H9 (cell line): ENCODE measurements at regions not wholly inside any gene's neighbourhood (a gene's known extent, or its start where the extent isn't known, plus 50 kb on each side); places are given as distances from the start of the nearest gene placed in this dataset.

ENCODE experiments used
- DNase-seq: peaks from one replicate; pipeline ENCODE4 v3.0.0-alpha.2; 2017
- H2AFZ ChIP-seq: one replicate; pipeline ENCODE4 v1.6.1; 2013; ENCODE audit warnings: mild to moderate bottlenecking, low read length, control low read depth, moderate library complexity
- H2AK5ac ChIP-seq: 2 replicates; pipeline ENCODE4 v1.6.1; 2013; ENCODE audit warnings: low read length, control low read depth, mixed read lengths; ENCODE audit not compliant: insufficient read length
- H2BK120ac ChIP-seq: one replicate; pipeline ENCODE4 v1.6.1; 2013; ENCODE audit warnings: low read depth, mild to moderate bottlenecking, low read length, control low read depth, inconsistent platforms; ENCODE audit not compliant: poor library complexity, severe bottlenecking
- H2BK12ac ChIP-seq: 2 replicates; pipeline ENCODE4 v1.6.1; 2013; ENCODE audit warnings: low read length, control low read depth, mixed read lengths, low read depth; ENCODE audit not compliant: insufficient read length
- H2BK15ac ChIP-seq: 2 replicates; pipeline ENCODE4 v1.6.1; 2013; ENCODE audit warnings: low read depth, low read length, control low read depth
- H2BK20ac ChIP-seq: one replicate; pipeline ENCODE4 v1.6.1; 2013; ENCODE audit warnings: low read depth, mild to moderate bottlenecking, low read length, control low read depth, inconsistent platforms; ENCODE audit not compliant: poor library complexity, severe bottlenecking
- H2BK5ac ChIP-seq: 2 replicates; pipeline ENCODE4 v1.6.1; 2013; ENCODE audit warnings: low read length, control low read depth, mixed read lengths; ENCODE audit not compliant: insufficient read length
- H3K14ac ChIP-seq: 2 replicates; pipeline ENCODE4 v1.6.1; 2013; ENCODE audit warnings: low read length, control low read depth; ENCODE audit not compliant: insufficient read depth
- H3K18ac ChIP-seq: 2 replicates; pipeline ENCODE4 v1.6.1; 2013; ENCODE audit warnings: low read depth, mild to moderate bottlenecking, mixed read lengths, low read length, control low read depth; ENCODE audit not compliant: insufficient read length
- H3K23ac ChIP-seq: 2 replicates; pipeline ENCODE4 v1.6.1; 2013; ENCODE audit warnings: low read length, control low read depth, mixed read lengths, low read depth; ENCODE audit not compliant: insufficient read length
- H3K23me2 ChIP-seq: 2 replicates; pipeline ENCODE4 v1.6.1; 2013; ENCODE audit warnings: low read depth, mild to moderate bottlenecking, mixed read lengths, low read length, control low read depth; ENCODE audit not compliant: insufficient read length, poor library complexity, severe bottlenecking
- H3K27ac ChIP-seq: 2 replicates; pipeline ENCODE4 v1.5.1; 2013; ENCODE audit warnings: low read length, control low read depth, mixed read lengths, low read depth; ENCODE audit not compliant: insufficient read length
- H3K27me3 ChIP-seq: 2 replicates; pipeline ENCODE4 v1.6.1; 2013; ENCODE audit warnings: low read length, control low read depth, inconsistent platforms; ENCODE audit not compliant: insufficient read depth
- H3K4ac ChIP-seq: 2 replicates; pipeline ENCODE4 v1.6.1; 2013; ENCODE audit warnings: low read depth, mild to moderate bottlenecking, control low read depth, inconsistent platforms, low read length, moderate library complexity
- H3K4me1 ChIP-seq: 2 replicates; pipeline ENCODE4 v1.6.1; 2013; ENCODE audit warnings: low read length, control low read depth, inconsistent platforms; ENCODE audit not compliant: insufficient read depth
- H3K4me2 ChIP-seq: 2 replicates; pipeline ENCODE4 v1.6.1; 2013; ENCODE audit warnings: low read length, control low read depth, mixed read lengths; ENCODE audit not compliant: insufficient read length, insufficient read depth
- H3K56ac ChIP-seq: 2 replicates; pipeline ENCODE4 v1.6.1; 2013; ENCODE audit warnings: low read depth, mild to moderate bottlenecking, mixed read lengths, low read length, control low read depth; ENCODE audit not compliant: insufficient read length
- H3K79me1 ChIP-seq: 2 replicates; pipeline ENCODE4 v1.6.1; 2013; ENCODE audit warnings: low read depth, mild to moderate bottlenecking, moderate library complexity, low read length, control low read depth, inconsistent platforms; ENCODE audit not compliant: insufficient read depth, poor library complexity, severe bottlenecking
- H3K79me2 ChIP-seq: 2 replicates; pipeline ENCODE4 v1.6.1; 2013; ENCODE audit warnings: low read length, control low read depth, inconsistent platforms; ENCODE audit not compliant: insufficient read depth
- H3K9ac ChIP-seq: 2 replicates; pipeline ENCODE4 v1.6.1; 2013; ENCODE audit warnings: low read length, control low read depth, mixed read lengths; ENCODE audit not compliant: insufficient read length; ENCODE audit errors: extremely low read depth
- H3K9me3 ChIP-seq: one replicate; pipeline ENCODE4 v1.6.1; 2013; ENCODE audit warnings: low read depth, low read length, inconsistent platforms; ENCODE audit not compliant: control insufficient read depth
- H3T11ph ChIP-seq: one replicate; pipeline ENCODE4 v1.6.1; 2013; ENCODE audit warnings: mild to moderate bottlenecking, low read length, control low read depth, inconsistent platforms
- H4K20me1 ChIP-seq: one replicate; pipeline ENCODE4 v1.6.1; 2013; ENCODE audit not compliant: control insufficient read depth, insufficient read length, insufficient read depth
- H4K5ac ChIP-seq: 2 replicates; pipeline ENCODE4 v1.6.1; 2013; ENCODE audit warnings: low read depth, mild to moderate bottlenecking, mixed read lengths, low read length, control low read depth; ENCODE audit not compliant: insufficient read length
- H4K8ac ChIP-seq: replicated peaks from 2 replicates; pipeline ENCODE4 v1.6.1; 2013; ENCODE audit warnings: low read length, control low read depth, mixed read lengths, low read depth; ENCODE audit not compliant: insufficient read length
- H4K91ac ChIP-seq: 2 replicates; pipeline ENCODE4 v1.6.1; 2013; ENCODE audit warnings: low read depth, mild to moderate bottlenecking, moderate library complexity, mixed read lengths, low read length, control low read depth; ENCODE audit not compliant: insufficient read length
- H3K27ac Mint-ChIP-seq, 3 experiments: 2 replicates in 2 of 3; 3 replicates in 1 of 3; pipeline ENCODE4 v1.8.0; 2020 to 2021; ENCODE audit warnings: mixed read lengths in 3 of 3, mild to moderate bottlenecking in 1 of 3, moderate library complexity in 1 of 3
- H3K27me3 Mint-ChIP-seq: 2 replicates; pipeline ENCODE4 v1.8.0; 2021; ENCODE audit warnings: low read depth, mild to moderate bottlenecking, moderate library complexity, mixed read lengths
- H3K36me3 Mint-ChIP-seq, 3 experiments: 2 replicates in 2 of 3; 3 replicates in 1 of 3; pipeline ENCODE4 v1.8.0; 2020 to 2021; ENCODE audit warnings: low read depth in 3 of 3, mixed read lengths in 3 of 3; ENCODE audit not compliant: insufficient read depth in 1 of 3
- H3K4me1 Mint-ChIP-seq, 2 experiments: 2 replicates each; pipeline ENCODE4 v1.8.0; 2020; ENCODE audit warnings: mixed read lengths in 2 of 2
- H3K4me3 Mint-ChIP-seq, 2 experiments: 2 replicates in 1 of 2; 3 replicates in 1 of 2; pipeline ENCODE4 v1.8.0; 2020 to 2021; ENCODE audit warnings: mild to moderate bottlenecking in 2 of 2, mixed read lengths in 2 of 2, moderate library complexity in 1 of 2
- H3K9me3 Mint-ChIP-seq, 2 experiments: 2 replicates in 1 of 2; 3 replicates in 1 of 2; pipeline ENCODE4 v1.8.0; 2020; ENCODE audit warnings: mild to moderate bottlenecking in 2 of 2, mixed read lengths in 2 of 2, moderate library complexity in 1 of 2
- WGBS: extraction: QIAGEN DNeasy Blood & Tissue Kit; methylation state at CpG from one replicate; pipeline ENCODE4 v1.1.7; 2013; ENCODE audit warnings: missing lambda C conversion rate, low lambda C conversion rate, mixed read lengths; ENCODE audit not compliant: insufficient read length; ENCODE audit errors: extremely low coverage; 5-methylcytosine and 5-hydroxymethylcytosine counted together
- TF ChIP-seq, protein P1 (sequence below): fragments of 200-600 bp; sonication (generic); conservative IDR thresholded peaks from 3 replicates; pipeline ENCODE4 v1.8.0; 2021; ENCODE audit warnings: antibody characterized with exemption, mild to moderate bottlenecking

DNA sequence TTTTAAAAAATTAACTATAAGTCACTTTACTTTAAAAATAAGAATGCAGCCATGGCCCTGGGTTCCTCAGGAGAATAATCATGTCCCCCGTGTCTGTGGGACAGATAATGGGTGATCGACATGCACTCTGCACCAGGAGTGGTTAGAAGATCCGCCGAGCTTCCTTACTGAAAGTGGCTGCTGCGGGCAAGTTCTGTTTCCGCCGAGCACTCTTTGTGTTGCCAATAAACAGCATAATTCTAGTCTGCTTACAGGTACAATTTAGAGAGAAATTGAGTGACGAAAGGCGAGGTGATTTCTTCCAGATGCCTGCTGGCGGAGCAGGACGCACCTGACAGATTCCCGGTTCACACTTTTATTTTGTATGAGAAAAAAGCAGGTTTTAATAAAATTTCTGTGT, 139.0 kb downstream of the SOX1 start:
- Histone ChIP-seq H3K9ac (no peak overlapping the region), H3K23ac (no peak overlapping the region), H2BK12ac (no peak overlapping the region), H4K8ac (no peak overlapping the region), H3K27me3 (peaks cover 15% of the 10 kb centered on the region; the same call in 1 of the 2 replicates), H2BK20ac (no peak overlapping the region), H3K14ac (no peak overlapping the region), H4K91ac (no peak overlapping the region), H2AK5ac (no peak overlapping the region), H3K27ac (no peak overlapping the region), H3K18ac (no peak overlapping the region), H2BK5ac (no peak overlapping the region), H2BK120ac (no peak overlapping the region), H3K56ac (no peak overlapping the region), H3K79me2 (no peaks in the 10 kb centered on the region), H3K79me1 (no peaks in the 10 kb centered on the region), H3K4me2 (no peak overlapping the region), H3K23me2 (peaks cover 7% of the 10 kb centered on the region), H3T11ph (no peak overlapping the region), H4K5ac (no peak overlapping the region), H3K4me1 (no peaks in the 10 kb centered on the region; the same call in 1 of the 2 replicates), H2AFZ (no peak overlapping the region), H3K4ac (no peak overlapping the region), H4K20me1 (peaks cover 2% of the 10 kb centered on the region), H3K9me3 (no peaks in the 10 kb centered on the region), H2BK15ac (no peak overlapping the region)
- no peak overlapping the region for H3K27ac Mint-ChIP-seq
- H3K36me3 Mint-ChIP-seq = no peaks in the 10 kb centered on the region
- TF ChIP-seq, protein P1, sequence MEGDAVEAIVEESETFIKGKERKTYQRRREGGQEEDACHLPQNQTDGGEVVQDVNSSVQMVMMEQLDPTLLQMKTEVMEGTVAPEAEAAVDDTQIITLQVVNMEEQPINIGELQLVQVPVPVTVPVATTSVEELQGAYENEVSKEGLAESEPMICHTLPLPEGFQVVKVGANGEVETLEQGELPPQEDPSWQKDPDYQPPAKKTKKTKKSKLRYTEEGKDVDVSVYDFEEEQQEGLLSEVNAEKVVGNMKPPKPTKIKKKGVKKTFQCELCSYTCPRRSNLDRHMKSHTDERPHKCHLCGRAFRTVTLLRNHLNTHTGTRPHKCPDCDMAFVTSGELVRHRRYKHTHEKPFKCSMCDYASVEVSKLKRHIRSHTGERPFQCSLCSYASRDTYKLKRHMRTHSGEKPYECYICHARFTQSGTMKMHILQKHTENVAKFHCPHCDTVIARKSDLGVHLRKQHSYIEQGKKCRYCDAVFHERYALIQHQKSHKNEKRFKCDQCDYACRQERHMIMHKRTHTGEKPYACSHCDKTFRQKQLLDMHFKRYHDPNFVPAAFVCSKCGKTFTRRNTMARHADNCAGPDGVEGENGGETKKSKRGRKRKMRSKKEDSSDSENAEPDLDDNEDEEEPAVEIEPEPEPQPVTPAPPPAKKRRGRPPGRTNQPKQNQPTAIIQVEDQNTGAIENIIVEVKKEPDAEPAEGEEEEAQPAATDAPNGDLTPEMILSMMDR = no peak
- H3K9me3 Mint-ChIP-seq = peaks cover 0 to 4% of the 10 kb centered on the region in 2 experiments; a peak in 1 of 5 replicates
- WGBS = no CpG with 5 or more reads among the region's 12 CpGs
- H3K4me1 Mint-ChIP-seq = peaks cover 32 to 56% of the 10 kb centered on the region in 2 experiments
- H3K27me3 Mint-ChIP-seq = peaks cover 72% of the 10 kb centered on the region
- DNase-seq = no peak
- H3K4me3 Mint-ChIP-seq = peak overlapping the region in 1 of 2 experiments; percentile 57; a peak in 2 of 5 replicates
